H9 (cell line): ENCODE measurements at regions not wholly inside any gene's neighbourhood (a gene's known extent, or its start where the extent isn't known, plus 50 kb on each side); places are given as distances from the start of the nearest gene placed in this dataset.
A peak's percentile ranks its signal among the peaks of the same experiment; 100 is the strongest.

Experiments used
- DNase-seq: peaks from one replicate; pipeline ENCODE4 v3.0.0-alpha.2; 2017
- H2AFZ ChIP-seq: one replicate; pipeline ENCODE4 v1.6.1; 2013; ENCODE audit warnings: mild to moderate bottlenecking, low read length, control low read depth, moderate library complexity
- H2AK5ac ChIP-seq: 2 replicates; pipeline ENCODE4 v1.6.1; 2013; ENCODE audit warnings: low read length, control low read depth, mixed read lengths; ENCODE audit not compliant: insufficient read length
- H2BK120ac ChIP-seq: one replicate; pipeline ENCODE4 v1.6.1; 2013; ENCODE audit warnings: low read depth, mild to moderate bottlenecking, low read length, control low read depth, inconsistent platforms; ENCODE audit not compliant: poor library complexity, severe bottlenecking
- H2BK12ac ChIP-seq: 2 replicates; pipeline ENCODE4 v1.6.1; 2013; ENCODE audit warnings: low read length, control low read depth, mixed read lengths, low read depth; ENCODE audit not compliant: insufficient read length
- H2BK15ac ChIP-seq: 2 replicates; pipeline ENCODE4 v1.6.1; 2013; ENCODE audit warnings: low read depth, low read length, control low read depth
- H2BK20ac ChIP-seq: one replicate; pipeline ENCODE4 v1.6.1; 2013; ENCODE audit warnings: low read depth, mild to moderate bottlenecking, low read length, control low read depth, inconsistent platforms; ENCODE audit not compliant: poor library complexity, severe bottlenecking
- H2BK5ac ChIP-seq: 2 replicates; pipeline ENCODE4 v1.6.1; 2013; ENCODE audit warnings: low read length, control low read depth, mixed read lengths; ENCODE audit not compliant: insufficient read length
- H3K14ac ChIP-seq: 2 replicates; pipeline ENCODE4 v1.6.1; 2013; ENCODE audit warnings: low read length, control low read depth; ENCODE audit not compliant: insufficient read depth
- H3K18ac ChIP-seq: 2 replicates; pipeline ENCODE4 v1.6.1; 2013; ENCODE audit warnings: low read depth, mild to moderate bottlenecking, mixed read lengths, low read length, control low read depth; ENCODE audit not compliant: insufficient read length
- H3K23ac ChIP-seq: 2 replicates; pipeline ENCODE4 v1.6.1; 2013; ENCODE audit warnings: low read length, control low read depth, mixed read lengths, low read depth; ENCODE audit not compliant: insufficient read length
- H3K23me2 ChIP-seq: 2 replicates; pipeline ENCODE4 v1.6.1; 2013; ENCODE audit warnings: low read depth, mild to moderate bottlenecking, mixed read lengths, low read length, control low read depth; ENCODE audit not compliant: insufficient read length, poor library complexity, severe bottlenecking
- H3K27ac ChIP-seq: 2 replicates; pipeline ENCODE4 v1.5.1; 2013; ENCODE audit warnings: low read length, control low read depth, mixed read lengths, low read depth; ENCODE audit not compliant: insufficient read length
- H3K27me3 ChIP-seq: 2 replicates; pipeline ENCODE4 v1.6.1; 2013; ENCODE audit warnings: low read length, control low read depth, inconsistent platforms; ENCODE audit not compliant: insufficient read depth
- H3K4ac ChIP-seq: 2 replicates; pipeline ENCODE4 v1.6.1; 2013; ENCODE audit warnings: low read depth, mild to moderate bottlenecking, control low read depth, inconsistent platforms, low read length, moderate library complexity
- H3K4me1 ChIP-seq: 2 replicates; pipeline ENCODE4 v1.6.1; 2013; ENCODE audit warnings: low read length, control low read depth, inconsistent platforms; ENCODE audit not compliant: insufficient read depth
- H3K4me2 ChIP-seq: 2 replicates; pipeline ENCODE4 v1.6.1; 2013; ENCODE audit warnings: low read length, control low read depth, mixed read lengths; ENCODE audit not compliant: insufficient read length, insufficient read depth
- H3K56ac ChIP-seq: 2 replicates; pipeline ENCODE4 v1.6.1; 2013; ENCODE audit warnings: low read depth, mild to moderate bottlenecking, mixed read lengths, low read length, control low read depth; ENCODE audit not compliant: insufficient read length
- H3K79me1 ChIP-seq: 2 replicates; pipeline ENCODE4 v1.6.1; 2013; ENCODE audit warnings: low read depth, mild to moderate bottlenecking, moderate library complexity, low read length, control low read depth, inconsistent platforms; ENCODE audit not compliant: insufficient read depth, poor library complexity, severe bottlenecking
- H3K79me2 ChIP-seq: 2 replicates; pipeline ENCODE4 v1.6.1; 2013; ENCODE audit warnings: low read length, control low read depth, inconsistent platforms; ENCODE audit not compliant: insufficient read depth
- H3K9ac ChIP-seq: 2 replicates; pipeline ENCODE4 v1.6.1; 2013; ENCODE audit warnings: low read length, control low read depth, mixed read lengths; ENCODE audit not compliant: insufficient read length; ENCODE audit errors: extremely low read depth
- H3K9me3 ChIP-seq: one replicate; pipeline ENCODE4 v1.6.1; 2013; ENCODE audit warnings: low read depth, low read length, inconsistent platforms; ENCODE audit not compliant: control insufficient read depth
- H3T11ph ChIP-seq: one replicate; pipeline ENCODE4 v1.6.1; 2013; ENCODE audit warnings: mild to moderate bottlenecking, low read length, control low read depth, inconsistent platforms
- H4K20me1 ChIP-seq: one replicate; pipeline ENCODE4 v1.6.1; 2013; ENCODE audit not compliant: control insufficient read depth, insufficient read length, insufficient read depth
- H4K5ac ChIP-seq: 2 replicates; pipeline ENCODE4 v1.6.1; 2013; ENCODE audit warnings: low read depth, mild to moderate bottlenecking, mixed read lengths, low read length, control low read depth; ENCODE audit not compliant: insufficient read length
- H4K8ac ChIP-seq: replicated peaks from 2 replicates; pipeline ENCODE4 v1.6.1; 2013; ENCODE audit warnings: low read length, control low read depth, mixed read lengths, low read depth; ENCODE audit not compliant: insufficient read length
- H4K91ac ChIP-seq: 2 replicates; pipeline ENCODE4 v1.6.1; 2013; ENCODE audit warnings: low read depth, mild to moderate bottlenecking, moderate library complexity, mixed read lengths, low read length, control low read depth; ENCODE audit not compliant: insufficient read length
- H3K27ac Mint-ChIP-seq, 3 experiments: 2 replicates in 2 of 3; 3 replicates in 1 of 3; pipeline ENCODE4 v1.8.0; 2020 to 2021; ENCODE audit warnings: mixed read lengths in 3 of 3, mild to moderate bottlenecking in 1 of 3, moderate library complexity in 1 of 3
- H3K27me3 Mint-ChIP-seq: 2 replicates; pipeline ENCODE4 v1.8.0; 2021; ENCODE audit warnings: low read depth, mild to moderate bottlenecking, moderate library complexity, mixed read lengths
- H3K36me3 Mint-ChIP-seq, 3 experiments: 2 replicates in 2 of 3; 3 replicates in 1 of 3; pipeline ENCODE4 v1.8.0; 2020 to 2021; ENCODE audit warnings: low read depth in 3 of 3, mixed read lengths in 3 of 3; ENCODE audit not compliant: insufficient read depth in 1 of 3
- H3K4me1 Mint-ChIP-seq, 2 experiments: 2 replicates each; pipeline ENCODE4 v1.8.0; 2020; ENCODE audit warnings: mixed read lengths in 2 of 2
- H3K4me3 Mint-ChIP-seq, 2 experiments: 2 replicates in 1 of 2; 3 replicates in 1 of 2; pipeline ENCODE4 v1.8.0; 2020 to 2021; ENCODE audit warnings: mild to moderate bottlenecking in 2 of 2, mixed read lengths in 2 of 2, moderate library complexity in 1 of 2
- H3K9me3 Mint-ChIP-seq, 2 experiments: 2 replicates in 1 of 2; 3 replicates in 1 of 2; pipeline ENCODE4 v1.8.0; 2020; ENCODE audit warnings: mild to moderate bottlenecking in 2 of 2, mixed read lengths in 2 of 2, moderate library complexity in 1 of 2
- WGBS: extraction: QIAGEN DNeasy Blood & Tissue Kit; methylation state at CpG from one replicate; pipeline ENCODE4 v1.1.7; 2013; ENCODE audit warnings: missing lambda C conversion rate, low lambda C conversion rate, mixed read lengths; ENCODE audit not compliant: insufficient read length; ENCODE audit errors: extremely low coverage; 5-methylcytosine and 5-hydroxymethylcytosine counted together
- TF ChIP-seq, protein P1 (sequence below): fragments of 200-600 bp; sonication (generic); conservative IDR thresholded peaks from 3 replicates; pipeline ENCODE4 v1.8.0; 2021; ENCODE audit warnings: antibody characterized with exemption, mild to moderate bottlenecking

DNA sequence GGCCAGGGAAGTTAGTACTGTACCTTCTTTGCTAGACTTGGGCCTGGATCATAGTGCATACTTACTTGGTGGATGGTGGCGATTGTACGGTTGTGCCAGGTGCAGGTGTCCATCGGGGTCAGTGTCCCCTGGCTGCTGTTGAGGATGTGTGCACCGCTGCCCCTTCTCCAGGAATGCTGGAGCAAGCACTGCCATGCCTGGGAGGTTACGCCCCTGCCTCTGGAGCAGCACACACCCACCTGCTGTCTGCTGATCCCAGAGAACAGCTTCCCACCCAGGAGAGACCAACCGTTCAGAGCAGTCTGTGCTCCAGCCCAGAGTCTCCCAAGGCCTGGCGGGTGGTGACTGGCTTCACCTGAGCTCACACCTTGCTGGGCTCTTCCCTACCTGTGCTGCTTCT lies 286.8 kb upstream of the HS6ST1 start:
- Histone ChIP-seq H4K20me1 (peaks cover 6% of the 10 kb centered on the region), H3K79me1 (no peaks in the 10 kb centered on the region), H3K79me2 (no peaks in the 10 kb centered on the region; the same call in 1 of the 2 replicates), H3K23me2 (no peaks in the 10 kb centered on the region), H3K56ac (no peak overlapping the region), H3K27ac (no peak overlapping the region), H2BK12ac (no peak overlapping the region), H3K4me2 (no peak overlapping the region), H3K4ac (no peak overlapping the region), H2BK120ac (no peak overlapping the region), H3K23ac (no peak overlapping the region), H3K4me1 (no peaks in the 10 kb centered on the region), H4K8ac (no peak overlapping the region), H2AFZ (no peak overlapping the region), H2BK5ac (no peak overlapping the region), H3K27me3 (no peaks in the 10 kb centered on the region), H3K9ac (no peak overlapping the region), H4K91ac (no peak overlapping the region), H3T11ph (no peak overlapping the region), H2BK20ac (no peak overlapping the region), H3K14ac (no peak overlapping the region), H3K9me3 (no peaks in the 10 kb centered on the region), H3K18ac (no peak overlapping the region), H2AK5ac (no peak overlapping the region), H4K5ac (no peak overlapping the region), H2BK15ac (no peak overlapping the region)
- no peak overlapping the region for H3K4me3 Mint-ChIP-seq
- peak; percentile 20 for DNase-seq
- no peaks in the 10 kb centered on the region; a peak in 3 of 5 replicates for H3K9me3 Mint-ChIP-seq
- no peaks in the 10 kb centered on the region for H3K36me3 Mint-ChIP-seq
- H3K27ac Mint-ChIP-seq = peak overlapping the region in 1 of 3 experiments; percentile 40; a peak in 1 of 7 replicates
- TF ChIP-seq, protein P1, sequence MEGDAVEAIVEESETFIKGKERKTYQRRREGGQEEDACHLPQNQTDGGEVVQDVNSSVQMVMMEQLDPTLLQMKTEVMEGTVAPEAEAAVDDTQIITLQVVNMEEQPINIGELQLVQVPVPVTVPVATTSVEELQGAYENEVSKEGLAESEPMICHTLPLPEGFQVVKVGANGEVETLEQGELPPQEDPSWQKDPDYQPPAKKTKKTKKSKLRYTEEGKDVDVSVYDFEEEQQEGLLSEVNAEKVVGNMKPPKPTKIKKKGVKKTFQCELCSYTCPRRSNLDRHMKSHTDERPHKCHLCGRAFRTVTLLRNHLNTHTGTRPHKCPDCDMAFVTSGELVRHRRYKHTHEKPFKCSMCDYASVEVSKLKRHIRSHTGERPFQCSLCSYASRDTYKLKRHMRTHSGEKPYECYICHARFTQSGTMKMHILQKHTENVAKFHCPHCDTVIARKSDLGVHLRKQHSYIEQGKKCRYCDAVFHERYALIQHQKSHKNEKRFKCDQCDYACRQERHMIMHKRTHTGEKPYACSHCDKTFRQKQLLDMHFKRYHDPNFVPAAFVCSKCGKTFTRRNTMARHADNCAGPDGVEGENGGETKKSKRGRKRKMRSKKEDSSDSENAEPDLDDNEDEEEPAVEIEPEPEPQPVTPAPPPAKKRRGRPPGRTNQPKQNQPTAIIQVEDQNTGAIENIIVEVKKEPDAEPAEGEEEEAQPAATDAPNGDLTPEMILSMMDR = no peak
- no peaks in the 10 kb centered on the region; the same call in 1 of the 2 replicates for H3K27me3 Mint-ChIP-seq
- peaks cover 0 to 9% of the 10 kb centered on the region in 2 experiments; a peak in 2 of 4 replicates for H3K4me1 Mint-ChIP-seq
- WGBS = no CpG with 5 or more reads among the region's 7 CpGs
